Stomach (tissue), 8 donors: ENCODE measurements at regions not wholly inside any gene's neighbourhood (a gene's known extent, or its start where the extent isn't known, plus 50 kb on each side); places are given as distances from the start of the nearest gene placed in this dataset.
A peak's percentile ranks its signal among the peaks of the same experiment; 100 is the strongest.

Source experiments
- DNase-seq, 2 donors: peaks; one replicate each; pipeline versions ENCODE4 v3.0.0 to v3.0.0-alpha.2; 2013 to 2019
- H3K27ac ChIP-seq, 5 donors: fragments of 200-600 bp in 4 of 5; sonication (generic) in 4 of 5; one replicate each; pipeline ENCODE4 v1.5.1; 2013 to 2019; ENCODE audit warnings: mild to moderate bottlenecking in 1 of 5, moderate library complexity in 1 of 5
- H3K27me3 ChIP-seq, 3 donors: fragments of 200-600 bp; sonication (generic); one replicate each; pipeline ENCODE4 v1.5.1; 2017 to 2019; ENCODE audit warnings: mixed run types in 1 of 3
- H3K36me3 ChIP-seq, 4 donors: fragments of 200-600 bp; sonication (generic); 1 replicate in 3 of 4; 2 replicates in 1 of 4; pipeline ENCODE4 v1.5.1; 2016 to 2019
- H3K4me1 ChIP-seq, 4 donors: fragments of 200-600 bp; sonication (generic); one replicate each; pipeline ENCODE4 v1.5.1; 2016 to 2019
- H3K4me3 ChIP-seq, 4 donors: fragments of 200-600 bp; sonication (generic) in 3 of 4; one replicate each; pipeline ENCODE4 v1.5.1; 2016 to 2019; ENCODE audit warnings: mild to moderate bottlenecking in 1 of 4
- H3K9me3 ChIP-seq, 4 donors: fragments of 200-600 bp; sonication (generic); one replicate each; pipeline ENCODE4 v1.5.1; 2016 to 2019
- CTCF ChIP-seq, 7 experiments: fragments of 450-650 bp in 4 of 7; fragments of 200-600 bp in 3 of 7; sonication (generic) in 3 of 7; IDR thresholded peaks; one replicate each; pipeline ENCODE4 v1.5.1; 2016 to 2019; ENCODE audit warnings: antibody characterized with exemption in 7 of 7, control low read depth in 2 of 7, mild to moderate bottlenecking in 1 of 7
- EP300 ChIP-seq: sonication (generic); formaldehyde crosslinking; IDR thresholded peaks from one replicate; pipeline ENCODE4 v1.6.1; 2017; ENCODE audit warnings: antibody characterized with exemption
- POLR2A ChIP-seq, 4 donors: fragments of 450-650 bp; IDR thresholded peaks; one replicate each; pipeline ENCODE4 v1.6.1; 2016; ENCODE audit warnings: antibody characterized with exemption in 4 of 4, control low read depth in 2 of 4, mild to moderate bottlenecking in 1 of 4, moderate library complexity in 1 of 4
- POLR2AphosphoS5 ChIP-seq, 3 donors: sonication (generic); formaldehyde crosslinking; IDR thresholded peaks; one replicate each; pipeline ENCODE4 v1.6.1; 2016; ENCODE audit warnings: antibody characterized with exemption in 3 of 3
- WGBS, 5 donors: extraction: QIAGEN DNeasy Blood & Tissue Kit in 3 of 5; methylation state at CpG; one replicate each; pipeline versions ENCODE4 v1.1.5 to v1.1.7; 2013 to 2018; 5-methylcytosine and 5-hydroxymethylcytosine counted together
- intact Hi-C: fragments of 100-400 bp; cut with DNase I; formaldehyde crosslinking; loops from one replicate; pipeline ENCODE4 v1.15.1; 2023; ENCODE audit warnings: low total_unique reads
- donor health status: healthy with polysubstance abuse.
- donor health status: Bipolar disorder and iron deficiency.
- donor health status: healthy.

DNA sequence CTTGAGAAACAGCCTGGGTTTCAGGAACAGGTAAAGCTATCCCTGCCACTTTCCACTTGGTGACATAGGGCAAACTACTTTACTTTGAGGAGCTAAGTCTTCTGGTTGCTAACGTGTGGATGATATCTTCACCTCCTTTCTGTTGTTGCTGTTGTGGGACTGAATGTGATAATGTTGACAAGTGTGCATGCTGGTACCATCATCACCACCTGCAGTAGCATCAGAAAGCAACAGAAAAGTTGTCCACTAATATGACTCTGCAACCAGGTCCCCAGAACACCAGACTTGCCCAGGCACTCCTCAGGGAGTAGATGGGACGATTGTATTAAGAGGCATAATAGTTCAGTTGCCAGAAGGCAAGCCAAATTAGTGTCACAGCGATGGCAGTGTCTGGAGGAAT lies 203.2 kb upstream of the MCTP2 start:
- Histone ChIP-seq H3K4me1 (peaks cover 0 to 24% (median 2%) of the 10 kb centered on the region in 4 donors), H3K9me3 (no peaks in the 10 kb centered on the region), H3K36me3 (no peaks in the 10 kb centered on the region), H3K27me3 (no peaks in the 10 kb centered on the region), H3K4me3 (no peak overlapping the region), H3K27ac (peak overlapping the region in 1 of 5 donors; percentile 54)
- no peak for TF ChIP-seq POLR2A (IDR thresholded peaks at IDR 0.05)
- no peak for TF ChIP-seq EP300
- no peak for TF ChIP-seq CTCF (IDR thresholded peaks at IDR 0.05)
- no peak for TF ChIP-seq POLR2AphosphoS5 (IDR thresholded peaks at IDR 0.05)
- 66 to 79% (median 69%) methylated on average over 3 of the region's 3 CpGs for WGBS, 5 donors
- intact Hi-C loops = no loop called here
- no peak for DNase-seq

- TF ChIP-seq POLR2AphosphoS5 (IDR thresholded peaks at IDR 0.05) (no peak), CTCF (IDR thresholded peaks at IDR 0.05) (no peak), POLR2A (IDR thresholded peaks at IDR 0.05) (no peak), EP300 (no peak)
- no peaks in the 10 kb centered on the region for H3K36me3 ChIP-seq
- WGBS, 5 donors = 75 to 84% (median 81%) methylated on average over 1 of the region's 1 CpG
- H3K27me3 ChIP-seq = no peaks in the 10 kb centered on the region
- H3K27ac ChIP-seq = no peak overlapping the region
- DNase-seq = no peak
- intact Hi-C loops = no loop called here
- no peak overlapping the region for H3K4me3 ChIP-seq
- peaks cover 0 to 21% (median 4%) of the 10 kb centered on the region in 4 donors for H3K4me1 ChIP-seq
- no peaks in the 10 kb centered on the region for H3K9me3 ChIP-seq
Measured at GRCh38 chr15:94027581-94027980, 203.8 kb upstream of the MCTP2 start.

- Histone ChIP-seq H3K4me3 (no peak overlapping the region), H3K9me3 (no peaks in the 10 kb centered on the region), H3K4me1 (peaks cover 0 to 23% (median 8%) of the 10 kb centered on the region in 4 donors), H3K27me3 (no peaks in the 10 kb centered on the region), H3K36me3 (no peaks in the 10 kb centered on the region), H3K27ac (peak overlapping the region in 2 of 5 donors; percentile 24 to 25)
- intact Hi-C loops = no loop called here
- peak in 1 of 2 donors; percentile 59 for DNase-seq
- 39 to 67% (median 55%) methylated on average over 2 of the region's 2 CpGs for WGBS, 5 donors
- TF ChIP-seq POLR2AphosphoS5 (IDR thresholded peaks at IDR 0.05) (peak in 1 of 3 donors; percentile 77), POLR2A (IDR thresholded peaks at IDR 0.05) (no peak), EP300 (no peak), CTCF (IDR thresholded peaks at IDR 0.05) (no peak)
Measured at GRCh38 chr15:94026458-94027304, 204.7 kb upstream of the MCTP2 start.

GRCh38 chr15:94023531-94023930 lies 207.8 kb upstream of the MCTP2 start:
- peak overlapping the region in 2 of 5 donors; percentile 10 to 48 for H3K27ac ChIP-seq

More at GRCh38 chr15:94023531-94023930, 207.8 kb upstream of the MCTP2 start:
- H3K36me3 ChIP-seq = no peaks in the 10 kb centered on the region
- H3K4me3 ChIP-seq = no peak overlapping the region
- peaks cover 0 to 24% (median 10%) of the 10 kb centered on the region in 4 donors for H3K4me1 ChIP-seq
- DNase-seq = no peak
- no peaks in the 10 kb centered on the region for H3K27me3 ChIP-seq
- no peak for TF ChIP-seq EP300
- no peak for TF ChIP-seq POLR2A (IDR thresholded peaks at IDR 0.05)
- no peak for TF ChIP-seq CTCF (IDR thresholded peaks at IDR 0.05)
- no peak for TF ChIP-seq POLR2AphosphoS5 (IDR thresholded peaks at IDR 0.05)
- H3K9me3 ChIP-seq = no peaks in the 10 kb centered on the region
- WGBS, 5 donors = 65 to 88% (median 78%) methylated on average over 4 of the region's 4 CpGs
- intact Hi-C loops = no loop called here
